Lower leg skin (tissue), 3 donors: ENCODE measurements at regions not wholly inside any gene's neighbourhood (a gene's known extent, or its start where the extent isn't known, plus 50 kb on each side); places are given as distances from the start of the nearest gene placed in this dataset.

Source experiments
- CTCF ChIP-seq, 3 donors: fragments of 450-650 bp; IDR thresholded peaks; one replicate each; pipeline ENCODE4 v1.5.1; 2016; ENCODE audit warnings: antibody characterized with exemption in 3 of 3, mild to moderate bottlenecking in 3 of 3, moderate library complexity in 2 of 3
- POLR2A ChIP-seq, 2 donors: fragments of 450-650 bp; IDR thresholded peaks; one replicate each; pipeline ENCODE4 v1.6.1; 2016 to 2017; ENCODE audit warnings: antibody characterized with exemption in 2 of 2, mild to moderate bottlenecking in 1 of 2, moderate library complexity in 1 of 2

- TF ChIP-seq CTCF (IDR thresholded peaks at IDR 0.05) (no peak), POLR2A (IDR thresholded peaks at IDR 0.05) (no peak)
Measured at GRCh38 chr2:33933203-33933602, 334.1 kb upstream of the FAM98A start.
